GM19043 (cell line): ENCODE measurements at regions not wholly inside any gene's neighbourhood (a gene's known extent, or its start where the extent isn't known, plus 50 kb on each side); places are given as distances from the start of the nearest gene placed in this dataset.

Experiments used
- ATAC-seq: cut with Tn5 transposase; IDR thresholded peaks from one replicate; pipeline ENCODE4 v1.9.1; 2021; ENCODE audit warnings: low read depth; ENCODE audit not compliant: unreplicated experiment

DNA sequence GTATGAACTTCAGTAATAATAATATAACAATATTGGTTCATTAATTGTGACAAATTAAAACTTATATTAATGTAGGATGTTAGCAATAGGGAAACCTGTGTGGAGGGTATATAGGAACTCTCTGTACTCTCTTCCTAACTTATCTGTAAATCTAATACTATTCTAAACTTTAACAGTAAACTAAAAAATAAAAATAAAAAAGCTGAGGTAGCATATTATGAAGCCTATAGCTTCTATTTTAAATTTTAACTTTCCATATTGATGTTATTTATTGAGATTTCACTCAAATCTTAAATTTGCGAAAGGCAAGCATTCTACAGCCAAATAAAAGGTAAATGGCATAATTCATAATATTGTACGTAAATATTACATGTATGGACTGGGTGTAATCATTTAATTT lies 326.4 kb downstream of the MEI4 start:
- no peak for ATAC-seq

DNA sequence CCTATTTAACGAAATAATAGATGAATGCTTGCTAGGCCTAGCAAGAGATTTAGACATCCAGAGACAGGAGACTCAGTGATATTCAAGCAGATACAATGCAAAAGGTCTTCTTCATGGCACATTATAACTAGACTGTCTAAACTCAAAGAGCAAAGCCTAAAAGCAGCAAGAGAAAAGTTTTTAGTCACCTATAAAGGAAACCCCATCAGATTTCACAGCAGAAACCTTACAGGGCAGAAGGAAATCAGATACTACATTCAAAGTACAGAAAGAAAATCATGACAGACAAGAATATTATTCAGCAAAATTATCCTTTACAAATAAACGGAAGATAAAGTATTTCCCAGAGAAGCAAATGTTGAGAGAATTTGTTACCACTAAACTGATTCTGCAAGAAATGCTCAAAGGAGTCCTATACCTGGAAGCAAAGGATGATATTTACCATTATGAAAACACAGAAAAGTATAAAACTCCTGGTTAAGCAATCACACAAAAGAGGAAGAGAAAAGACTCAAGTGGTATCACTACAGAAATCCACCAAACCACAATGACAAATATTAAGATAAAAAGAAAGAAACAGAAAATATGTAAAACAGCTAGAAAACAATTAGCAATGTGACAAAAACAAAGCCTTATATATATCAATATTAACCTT lies 333.7 kb downstream of the MEI4 start:
- ATAC-seq: peak; percentile 66

DNA sequence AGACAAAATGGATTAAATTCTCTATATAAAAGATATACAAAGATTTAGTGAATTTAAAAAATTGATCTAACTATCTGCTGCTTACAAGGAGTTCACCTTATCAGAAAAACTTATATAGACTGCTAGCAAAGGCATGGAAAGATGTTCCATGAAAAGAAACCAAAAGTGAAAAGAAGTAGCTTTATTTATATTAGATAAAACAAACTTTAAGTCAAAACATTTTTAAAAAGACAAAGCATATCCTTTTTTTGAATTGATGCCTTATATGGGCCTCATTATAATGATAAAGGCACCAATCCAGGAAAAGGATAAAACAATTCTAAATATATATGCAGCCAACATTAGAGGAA lies 334.2 kb downstream of the MEI4 start:
- peak; percentile 13 for ATAC-seq

DNA sequence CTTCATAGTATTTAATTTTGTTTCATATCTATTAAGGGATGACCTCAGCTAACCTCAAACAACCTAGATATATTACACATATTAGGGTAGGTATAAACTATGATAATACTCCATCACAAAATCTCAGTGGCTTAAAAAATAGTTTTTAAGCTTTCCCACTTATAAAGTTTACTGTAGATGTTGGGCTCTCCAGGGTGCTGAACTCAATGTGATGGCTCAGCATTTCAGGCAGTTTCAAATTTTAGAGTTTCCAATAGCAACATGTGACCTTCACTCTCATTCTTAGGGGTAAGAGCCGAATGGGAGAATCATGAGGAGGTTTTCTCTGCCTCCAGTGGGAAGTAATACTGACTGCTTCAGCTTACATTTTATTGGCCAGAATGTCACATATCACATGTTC lies 357.3 kb downstream of the MEI4 start:
- no peak for ATAC-seq

DNA sequence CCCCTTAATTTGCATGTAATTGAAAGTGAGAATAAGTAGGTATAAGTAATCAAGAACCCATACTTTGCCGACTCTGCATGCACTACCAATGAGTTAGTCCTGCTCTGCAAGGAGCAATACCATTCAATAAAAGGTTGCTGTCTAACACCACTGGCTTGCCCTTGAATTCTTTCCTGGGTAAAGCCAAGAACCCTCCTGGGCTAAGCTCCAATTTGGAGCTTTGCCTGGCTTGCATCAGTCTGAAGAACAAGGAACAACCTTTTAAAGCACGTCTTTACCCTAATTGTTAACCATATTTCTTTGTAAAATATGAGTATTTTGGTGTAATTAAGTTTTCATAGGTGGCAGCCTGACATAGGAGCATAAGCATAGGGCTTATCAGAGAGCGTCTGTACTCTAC lies 367.7 kb downstream of the MEI4 start:
- ATAC-seq: no peak

DNA sequence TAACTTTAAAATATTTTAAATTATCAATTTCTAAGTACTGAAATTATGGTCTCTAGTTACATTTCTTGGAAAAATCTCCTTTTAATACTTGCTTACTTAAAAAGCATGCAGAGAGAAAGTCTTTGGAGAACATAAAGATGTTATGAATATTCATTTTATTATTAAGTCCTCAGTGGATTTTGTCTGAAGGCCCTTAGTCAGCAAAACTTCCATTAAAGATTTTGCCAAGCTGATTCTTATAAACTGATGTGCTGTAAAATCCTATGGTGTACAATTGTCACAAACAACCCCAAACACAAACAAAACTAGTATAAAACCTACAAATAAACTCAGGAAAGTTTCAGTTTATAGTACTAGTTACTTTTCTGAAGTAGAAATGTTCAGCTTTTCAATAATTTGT lies 372.7 kb downstream of the MEI4 start:
- no peak for ATAC-seq

DNA sequence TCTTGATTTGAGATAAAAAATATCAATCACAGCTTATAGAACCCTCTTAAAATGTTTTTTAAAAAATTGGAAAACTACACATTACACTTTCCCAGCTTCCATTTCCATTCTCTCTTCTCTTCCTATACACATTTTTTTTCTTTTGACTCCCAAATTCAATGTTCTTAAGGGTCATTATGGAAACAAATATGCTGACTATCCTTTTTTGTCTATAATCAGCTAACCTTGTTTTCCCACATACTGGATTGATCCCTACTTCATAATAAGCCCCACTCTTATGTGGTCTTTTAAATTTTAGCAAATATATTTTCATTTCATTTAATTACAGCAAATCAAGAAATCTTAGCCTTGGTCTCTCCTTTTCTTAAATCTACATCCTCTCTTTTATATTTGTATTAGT lies 378.4 kb downstream of the MEI4 start:
- no peak for ATAC-seq

DNA sequence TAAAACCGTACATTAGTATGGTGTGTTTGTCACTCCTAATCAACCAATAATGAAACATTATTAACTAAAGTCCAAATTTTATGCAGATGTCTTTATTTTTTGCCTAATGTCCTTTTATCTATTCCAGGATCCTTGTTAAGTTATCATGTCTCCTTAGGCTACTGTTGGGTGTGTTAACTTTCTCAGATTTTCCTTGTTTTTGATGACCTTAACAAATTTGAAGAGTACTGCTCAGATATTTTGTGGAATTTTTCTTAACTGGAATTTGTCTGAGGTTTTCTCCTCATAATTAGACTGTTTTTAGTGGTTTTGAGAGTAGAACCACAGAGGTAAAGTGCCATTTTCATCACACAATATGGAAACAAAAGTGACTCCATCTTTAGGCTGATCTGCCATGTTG lies 406.3 kb downstream of the MEI4 start:
- no peak for ATAC-seq

DNA sequence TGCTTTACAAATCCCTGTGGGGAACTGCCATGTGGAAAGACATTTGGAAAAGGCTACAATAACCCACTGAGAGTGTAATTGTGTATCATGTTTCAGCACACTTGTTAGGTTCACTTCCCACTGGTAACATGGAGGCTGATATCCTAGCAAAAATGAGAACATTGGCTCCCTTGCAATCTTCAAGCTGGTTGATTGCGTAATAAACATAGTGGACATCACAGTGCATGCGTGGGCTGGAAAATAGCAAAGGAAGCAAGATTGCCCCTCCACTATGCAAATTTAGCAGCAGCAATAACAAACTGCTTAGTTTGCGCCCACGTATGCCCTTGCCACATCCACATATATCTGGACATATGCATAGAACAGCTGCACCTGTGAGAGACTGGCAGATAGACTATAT lies 410.2 kb downstream of the MEI4 start:
- ATAC-seq: no peak

DNA sequence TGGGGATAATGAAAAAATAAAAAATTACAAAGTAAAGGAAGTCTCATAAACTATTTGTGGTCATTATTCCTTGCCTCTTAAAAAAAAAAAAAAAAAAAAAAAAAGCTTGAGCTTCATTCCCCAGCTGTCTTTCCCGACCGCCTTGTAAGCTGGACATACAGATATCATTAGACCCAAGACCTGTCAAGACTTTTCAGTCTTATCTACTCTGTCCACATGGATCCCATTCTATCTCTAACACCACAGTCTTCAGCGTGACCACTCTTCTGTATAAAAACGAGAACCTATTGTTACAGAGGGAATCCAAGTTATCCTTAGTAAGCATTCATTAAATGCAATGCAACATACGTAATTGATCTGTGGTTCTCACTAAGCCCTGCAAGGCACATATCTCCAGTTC lies 423.5 kb downstream of the MEI4 start:
- no peak for ATAC-seq

DNA sequence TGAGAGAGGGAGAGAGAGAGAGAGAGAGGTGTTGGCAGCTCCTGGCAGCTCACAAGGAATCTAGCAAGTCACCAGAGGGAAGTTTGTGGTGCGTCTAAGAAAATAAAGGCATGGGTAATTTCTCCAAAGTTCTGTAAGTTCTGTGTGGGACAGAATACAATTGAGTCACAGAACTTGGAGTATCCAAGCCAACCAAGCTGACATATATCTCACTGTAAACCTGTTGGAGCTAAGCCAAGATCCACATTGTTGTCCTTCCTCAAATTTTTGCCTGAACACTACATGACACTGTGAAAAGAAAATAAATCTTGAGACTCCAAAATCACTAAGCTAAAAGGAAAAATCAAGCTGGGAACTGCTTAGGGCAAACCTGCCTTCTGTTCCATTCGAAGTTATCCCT lies 436.7 kb downstream of the MEI4 start:
- no peak for ATAC-seq

DNA sequence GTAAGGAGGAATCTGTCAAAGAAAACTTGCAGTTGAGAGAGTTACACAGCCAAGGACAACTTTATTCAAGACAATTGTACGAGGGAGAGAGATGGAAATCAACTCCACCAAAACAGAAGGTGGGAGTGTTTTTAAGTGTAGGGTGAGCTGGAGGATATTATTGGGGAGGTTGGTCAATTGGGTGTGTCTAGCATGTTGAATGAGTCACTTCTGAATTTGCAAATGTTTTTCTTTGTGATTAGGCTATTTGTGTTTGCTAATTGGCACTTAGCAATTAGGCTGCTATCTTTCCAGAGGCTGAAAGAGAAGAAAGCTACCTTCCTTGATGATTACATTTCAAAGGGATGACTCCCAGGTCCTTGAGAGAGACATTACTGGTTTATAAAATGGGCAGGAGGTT lies 441.1 kb downstream of the MEI4 start:
- ATAC-seq: no peak

DNA sequence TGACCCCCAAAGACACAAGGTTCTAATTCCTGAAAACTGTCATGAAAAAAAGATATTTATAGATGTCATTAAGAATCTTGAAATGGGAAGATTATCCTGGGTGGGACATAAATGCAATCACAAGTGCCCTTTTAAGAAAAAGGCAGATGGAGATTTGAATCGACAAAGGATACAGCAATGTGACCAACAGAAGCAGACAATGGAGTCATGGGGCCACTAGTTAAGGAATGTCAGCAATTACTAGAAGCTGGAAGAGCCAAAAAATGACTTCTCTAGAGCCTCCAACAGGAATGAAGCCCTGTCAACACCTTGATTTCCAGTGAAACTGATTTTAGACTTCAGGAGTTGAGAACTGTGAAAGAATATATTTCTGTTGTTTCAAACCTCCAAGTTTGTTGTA lies 448.5 kb downstream of the MEI4 start:
- ATAC-seq: no peak

DNA sequence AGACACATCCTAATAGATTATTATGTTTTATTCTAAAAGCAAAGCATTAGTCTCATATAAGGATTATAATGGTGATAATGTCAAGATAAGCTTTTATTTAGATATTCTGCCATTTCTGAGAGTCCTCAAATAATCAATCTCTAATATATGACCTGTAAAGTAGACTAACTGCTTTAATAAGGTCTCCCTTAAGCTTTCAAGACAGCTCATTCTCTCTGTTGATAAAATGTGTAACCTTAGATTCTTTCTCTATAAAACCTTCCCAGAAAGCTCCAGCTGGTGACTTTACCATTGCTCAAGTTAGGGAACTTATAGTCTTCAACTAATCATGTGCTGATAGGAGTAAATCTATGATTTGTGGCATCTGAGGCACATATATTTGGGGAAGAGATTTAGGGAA lies 457.8 kb downstream of the MEI4 start:
- ATAC-seq: no peak

DNA sequence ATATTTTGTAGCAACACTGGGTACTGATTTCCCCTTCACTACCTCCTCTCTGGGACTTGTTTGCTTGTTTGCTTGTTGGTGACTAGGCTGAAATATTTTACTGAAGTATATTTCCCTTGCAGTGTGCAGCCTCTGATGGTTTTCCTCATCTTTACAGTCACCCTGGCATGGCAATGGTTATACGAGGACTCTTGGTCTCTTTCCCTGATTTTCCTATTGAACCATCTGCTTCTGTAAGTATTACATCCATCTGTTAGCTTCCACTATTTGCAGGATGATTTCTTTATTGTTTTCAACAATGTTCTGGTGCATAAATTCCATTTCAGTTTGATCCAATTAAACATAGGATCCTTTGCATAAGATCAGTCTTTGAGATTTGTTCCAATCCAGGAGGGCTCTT lies 465.1 kb downstream of the MEI4 start:
- ATAC-seq: no peak

DNA sequence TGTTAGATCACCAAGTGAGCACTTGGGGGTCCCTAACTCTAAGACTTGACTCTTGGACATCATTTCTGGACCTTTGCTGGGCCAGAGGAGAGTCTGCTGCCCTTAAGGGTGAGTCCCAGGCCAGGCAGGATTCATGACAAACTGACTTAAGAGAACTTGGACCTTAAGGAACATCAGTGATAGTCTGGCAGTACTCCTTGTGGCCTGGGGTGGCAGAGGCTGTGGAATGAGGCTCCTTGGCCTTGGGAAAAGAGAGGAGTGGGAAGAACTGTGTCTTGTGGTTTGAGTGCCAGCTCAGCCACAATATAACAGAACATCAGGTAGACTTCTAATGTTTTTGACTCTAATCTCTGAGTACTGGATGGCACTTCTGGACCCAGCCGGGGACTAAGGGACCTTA lies 478.7 kb downstream of the MEI4 start:
- no peak for ATAC-seq

DNA sequence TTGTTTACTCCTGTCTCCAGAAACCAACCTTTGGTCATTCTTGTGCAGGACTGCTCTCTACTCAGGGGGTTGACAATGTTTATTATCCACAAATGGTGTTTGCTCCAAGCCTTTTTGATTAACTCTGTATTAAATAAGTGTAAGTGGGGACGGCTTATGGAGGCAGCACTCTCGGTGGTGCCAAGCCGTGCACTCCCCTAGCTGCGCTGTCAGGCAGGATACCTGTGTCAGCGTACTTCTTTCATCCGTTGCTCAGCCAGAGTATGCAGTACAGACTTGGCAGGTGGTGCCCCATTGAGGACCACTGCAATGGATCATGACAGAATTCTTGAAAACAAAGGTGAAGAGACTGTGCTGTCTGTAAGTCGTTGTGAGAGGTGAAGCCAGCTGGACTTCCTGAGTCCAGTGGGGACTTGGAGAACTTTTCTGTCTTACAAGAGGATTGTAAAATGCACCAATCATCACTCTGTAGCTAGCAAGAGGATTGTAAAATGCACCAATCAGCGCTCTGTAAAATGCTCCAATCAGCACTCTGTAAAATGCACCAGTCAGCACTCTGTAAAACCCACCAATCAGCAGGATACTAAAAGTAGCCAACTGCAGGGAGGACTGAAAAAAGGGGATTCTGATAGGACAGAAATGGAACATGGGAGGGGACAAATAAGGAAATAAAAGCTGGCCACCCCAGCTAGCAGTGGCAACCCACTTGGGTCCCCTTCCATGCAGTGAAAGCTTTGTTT lies 480.0 kb downstream of the MEI4 start:
- ATAC-seq: no peak

DNA sequence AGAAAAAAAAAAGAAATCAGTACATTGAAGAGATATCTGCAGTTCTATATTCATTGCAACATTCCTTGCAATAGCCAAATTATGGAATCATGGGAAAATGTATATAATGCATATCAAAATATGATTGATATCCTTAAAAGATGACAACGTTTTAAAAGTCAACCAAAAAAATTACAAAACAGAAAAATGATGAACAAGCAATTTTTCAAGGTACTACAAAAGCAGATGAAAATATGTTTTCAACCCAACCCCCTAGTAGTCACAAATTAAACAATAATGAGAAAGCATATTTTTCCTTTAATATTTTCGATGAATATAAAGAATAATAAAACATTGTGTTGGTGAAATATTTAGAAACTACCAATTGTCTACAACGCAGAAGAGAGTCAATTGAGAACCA lies 497.6 kb downstream of the MEI4 start:
- no peak for ATAC-seq

DNA sequence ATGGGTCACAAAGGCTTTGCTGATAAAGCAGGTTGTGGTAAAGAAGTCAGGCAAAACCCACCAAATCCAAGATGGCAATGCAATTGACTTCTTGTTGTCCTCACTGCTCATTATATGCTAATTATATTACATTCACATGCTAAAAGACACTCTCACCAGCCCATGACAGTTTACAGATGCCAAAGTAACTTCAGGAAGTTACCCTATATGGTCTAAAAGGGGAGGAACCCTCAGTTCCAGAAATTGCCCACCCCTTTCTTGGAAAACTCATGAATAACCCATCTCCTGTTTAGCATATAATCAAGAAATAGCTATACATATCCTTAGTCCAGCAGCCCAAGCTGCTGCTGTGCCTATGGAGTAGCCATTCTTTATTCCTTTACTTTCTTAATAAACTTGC lies 501.1 kb downstream of the MEI4 start:
- no peak for ATAC-seq

DNA sequence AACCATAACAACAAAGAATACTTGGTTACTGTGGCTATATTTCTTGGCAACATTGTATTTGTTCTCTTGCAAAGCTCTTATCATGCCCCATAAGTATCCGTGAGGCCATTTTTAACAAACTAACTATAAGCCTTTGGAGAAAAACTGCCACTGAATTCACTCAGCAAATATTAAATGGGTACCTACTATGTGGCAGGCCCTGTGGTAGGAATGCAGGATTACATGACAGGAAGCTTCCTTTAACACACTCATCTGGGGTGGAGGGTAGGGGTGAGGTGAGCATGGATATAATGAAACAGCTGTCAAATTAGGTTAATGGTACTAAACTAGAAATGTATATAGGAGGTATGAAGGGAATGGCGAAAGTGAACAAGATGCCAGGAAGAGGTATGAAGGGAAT lies 504.8 kb downstream of the MEI4 start:
- no peak for ATAC-seq

DNA sequence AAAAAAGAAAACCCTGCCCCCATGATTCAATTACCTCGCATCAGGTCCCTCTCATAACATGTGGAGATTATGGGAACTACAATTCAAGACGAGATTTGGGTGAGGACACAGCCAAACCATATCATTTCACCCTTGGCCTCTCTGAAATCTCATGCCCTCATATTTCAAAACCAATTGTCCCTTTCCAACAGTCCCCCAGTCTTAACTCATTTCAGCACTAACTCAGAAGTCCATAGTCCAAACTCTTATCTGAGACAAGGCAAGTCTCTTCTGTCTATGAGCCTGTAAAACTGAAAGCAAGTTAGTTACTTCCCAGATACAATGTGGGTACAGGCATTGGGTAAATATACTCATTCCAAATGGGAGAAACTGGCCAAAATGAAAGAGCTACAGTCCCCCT lies 536.1 kb downstream of the MEI4 start:
- ATAC-seq: no peak

DNA sequence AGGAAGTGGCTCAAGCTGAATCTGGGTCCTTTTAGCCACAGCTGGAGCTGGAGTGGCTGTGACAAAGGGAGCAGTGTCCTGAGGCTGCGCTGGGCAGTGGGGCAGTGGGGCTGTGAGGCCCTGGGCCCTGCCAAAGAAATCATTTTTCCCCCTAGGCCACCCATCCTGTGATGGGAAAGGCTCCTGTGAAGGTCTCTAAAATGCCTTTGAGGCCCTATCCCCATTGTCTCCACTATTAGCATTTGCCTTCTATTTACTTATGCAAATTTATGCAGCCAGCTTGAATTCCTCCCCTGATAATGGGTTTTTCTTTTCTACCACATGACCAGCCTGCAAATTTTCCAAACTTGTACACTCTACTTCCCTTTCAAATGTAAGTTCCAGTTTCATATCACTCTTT lies 539.2 kb downstream of the MEI4 start:
- no peak for ATAC-seq

DNA sequence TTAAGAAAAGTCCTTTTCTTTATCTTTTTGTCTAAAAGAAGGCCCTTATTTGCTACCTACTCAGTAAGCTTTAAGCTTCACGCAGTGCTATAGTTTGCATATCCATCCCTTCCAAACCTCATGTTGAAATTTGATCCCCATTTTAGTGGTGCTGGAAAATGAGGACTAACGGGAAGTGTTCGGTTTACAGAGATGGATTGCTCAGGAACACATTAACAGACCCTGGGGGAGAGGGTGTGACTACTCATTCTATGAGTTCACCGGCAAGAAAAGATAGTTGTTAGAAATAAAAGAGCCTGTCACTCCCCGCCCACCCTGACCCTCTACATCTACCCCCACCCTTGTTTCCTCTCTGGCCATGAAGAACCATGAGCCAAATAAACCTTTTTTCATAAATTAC lies 546.2 kb downstream of the MEI4 start:
- ATAC-seq: no peak
